HEK293 (cell line): ENCODE measurements at regions not wholly inside any gene's neighbourhood (a gene's known extent, or its start where the extent isn't known, plus 50 kb on each side); places are given as distances from the start of the nearest gene placed in this dataset.

Experiments
- CTCF ChIA-PET: fragments of 350-600 bp; formaldehyde crosslinking; extraction: SDS; loops from one replicate; lab custom pipeline; 2021; ENCODE audit warnings: antibody characterized with exemption; lab: Yijun Ruan, JAX
- POLR2A ChIA-PET: fragments of 300-600 bp; formaldehyde crosslinking; extraction: SDS; loops from one replicate; lab custom pipeline; 2020; ENCODE audit warnings: antibody characterized with exemption, inconsistent platforms; lab: Yijun Ruan, JAX
- H3K27ac ChIP-seq: fragments of 200-500 bp; sonication (Bioruptor generic); 2 replicates; pipeline ENCODE4 v1.5.1; 2014; ENCODE audit warnings: low read depth, low read length, control low read depth, inconsistent platforms; ENCODE audit errors: extremely low read depth
- H3K36me3 ChIP-seq, 2 experiments: fragments of 200-500 bp in 1 of 2; sonication (Bioruptor generic) in 1 of 2; 1 replicate in 1 of 2; 2 replicates in 1 of 2; pipeline ENCODE4 v1.5.1; 2014 to 2017; ENCODE audit warnings: inconsistent platforms in 2 of 2, low read length in 2 of 2; ENCODE audit not compliant: control insufficient read depth in 2 of 2, insufficient read depth in 1 of 2
- H3K4me1 ChIP-seq: fragments of 200-500 bp; sonication (Bioruptor generic); 2 replicates; pipeline ENCODE4 v1.5.1; 2014; ENCODE audit warnings: mild to moderate bottlenecking, low read length, inconsistent platforms; ENCODE audit not compliant: control insufficient read depth, insufficient read depth
- H3K4me3 ChIP-seq: 2 replicates; pipeline ENCODE4 v1.5.1; 2011; ENCODE audit warnings: low read depth, mild to moderate bottlenecking, control low read depth, low read length, moderate library complexity
- H3K9me3 ChIP-seq: fragments of 200-500 bp; sonication (Bioruptor generic); 2 replicates; pipeline ENCODE4 v1.5.1; 2014; ENCODE audit warnings: low read depth, low read length, inconsistent platforms; ENCODE audit not compliant: control insufficient read depth, insufficient read depth
- BCL11A ChIP-seq: fragments of 450-650 bp; formaldehyde crosslinking; IDR thresholded peaks from 2 replicates; pipeline ENCODE4 v1.5.1; 2016; ENCODE audit warnings: low read depth, missing biosample characterization, missing genetic modification characterization

- Histone ChIP-seq H3K9me3 (no peaks in the 10 kb centered on the region), H3K27ac (no peak overlapping the region), H3K4me1 (no peaks in the 10 kb centered on the region), H3K36me3 (no peaks in the 10 kb centered on the region), H3K4me3 (no peak overlapping the region)
- ChIA-PET POLR2A (no interaction called here), CTCF (interaction anchor here (0.5 to 0.6 kb wide), 2 partner anchors 482 to 692 kb away, joined by 3 to 4 read pairs; no protein-coding TSS in a partner anchor)
- TF ChIP-seq BCL11A (tag by site-specific recombination), result no peak
These were observed 50.4 kb upstream of the C11orf87 start for GRCh38 chr11:109371444-109372176.
